ENCODE measurements at regions not wholly inside any gene's neighbourhood (a gene's known extent, or its start where the extent isn't known, plus 50 kb on each side); places are given as distances from the start of the nearest gene placed in this dataset.
"Not testable (repeated sequence)": the region's sequence is repeated elsewhere in the genome, so short reads cannot be mapped to it uniquely, and the experiment has no call there.

- no peak for DNase-seq (ENCODE audit: low spot score)
Measured at GRCh38 chr2:88396209-88396608, 56.3 kb downstream of the FOXI3 start.

- no peak for DNase-seq (ENCODE audit: low spot score)
Measured at GRCh38 chr2:88377641-88377991, 74.9 kb downstream of the FOXI3 start.

GRCh38 chr2:88372042-88372441, 80.5 kb downstream of the FOXI3 start:
- no peak for DNase-seq (ENCODE audit: low spot score)

GRCh38 chr2:88365408-88365807, 87.1 kb downstream of the FOXI3 start:
- DNase-seq (ENCODE audit: low spot score): not testable (repeated sequence)

- DNase-seq (ENCODE audit: low spot score): no peak
Measured at GRCh38 chr2:88355486-88355885, 97.0 kb downstream of the FOXI3 start.

- DNase-seq (ENCODE audit: low spot score): no peak
Measured at GRCh38 chr2:88351249-88351601, 101.3 kb downstream of the FOXI3 start.

DNA sequence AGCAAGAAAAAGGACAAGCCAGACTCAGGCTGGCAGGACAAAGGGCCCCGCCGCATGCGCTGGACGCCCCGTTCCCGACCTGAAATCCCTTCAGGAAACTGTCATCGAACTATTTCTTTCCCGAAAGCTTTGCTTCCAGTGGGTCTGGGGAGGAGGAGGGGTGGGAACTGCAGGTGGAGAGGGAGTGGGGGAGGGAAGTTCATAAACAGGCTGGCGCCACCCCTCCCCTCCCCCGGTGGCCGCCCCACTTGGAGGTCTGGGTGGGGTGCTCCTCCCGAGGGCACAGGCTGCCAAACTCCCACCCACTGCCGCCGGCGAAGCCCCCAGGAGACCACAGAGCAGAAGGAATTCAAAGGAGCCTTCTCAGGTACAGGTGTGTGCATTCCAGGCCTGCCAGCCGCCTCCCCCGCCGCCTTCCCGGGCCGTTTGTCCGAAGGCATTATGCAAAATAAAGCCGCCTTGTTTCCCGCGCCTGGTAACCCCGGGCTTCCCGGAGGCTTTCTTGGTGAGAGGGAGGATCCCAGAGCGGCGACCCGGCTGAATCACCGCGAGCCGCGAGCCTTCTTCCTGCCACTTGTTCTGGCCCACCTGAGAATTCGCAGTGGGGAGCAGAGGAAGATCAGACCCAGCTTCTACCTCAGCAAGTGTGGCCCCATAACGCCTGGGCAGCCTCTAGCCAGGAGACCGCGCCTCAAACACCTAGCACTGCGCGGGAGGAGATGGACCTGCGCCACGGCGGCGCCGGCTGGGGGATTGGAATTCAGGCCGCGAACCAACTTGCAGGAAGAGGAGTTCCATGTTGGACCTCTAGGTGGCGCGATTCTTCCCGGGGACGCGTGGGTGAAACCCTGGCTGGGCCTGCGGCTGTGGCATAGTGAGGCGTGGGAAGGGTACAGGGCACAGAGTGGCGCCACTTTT, 101.9 kb downstream of the FOXI3 start:
- peak; percentile 56 for DNase-seq (ENCODE audit: low spot score)

DNA sequence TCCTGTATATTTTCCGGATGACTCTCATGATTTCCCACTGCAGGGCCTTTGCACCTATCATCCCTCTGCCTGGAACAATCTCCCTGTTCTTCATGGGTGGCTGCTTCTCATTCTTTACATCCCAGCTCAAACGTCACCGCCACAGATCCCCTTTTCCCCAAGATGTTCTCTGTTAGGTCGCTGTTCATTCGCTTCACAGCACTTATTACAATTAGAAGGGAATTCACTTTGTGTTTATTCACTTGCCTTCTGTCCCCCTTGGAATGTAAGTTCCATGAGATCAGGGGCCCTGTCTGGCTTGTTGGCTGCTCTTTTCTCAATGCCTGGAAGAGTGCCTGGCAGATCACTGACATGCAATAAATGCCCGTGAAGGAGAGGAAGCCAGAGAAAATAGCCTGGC, 106.7 kb downstream of the FOXI3 start:
- no peak for DNase-seq (ENCODE audit: low spot score)

DNA sequence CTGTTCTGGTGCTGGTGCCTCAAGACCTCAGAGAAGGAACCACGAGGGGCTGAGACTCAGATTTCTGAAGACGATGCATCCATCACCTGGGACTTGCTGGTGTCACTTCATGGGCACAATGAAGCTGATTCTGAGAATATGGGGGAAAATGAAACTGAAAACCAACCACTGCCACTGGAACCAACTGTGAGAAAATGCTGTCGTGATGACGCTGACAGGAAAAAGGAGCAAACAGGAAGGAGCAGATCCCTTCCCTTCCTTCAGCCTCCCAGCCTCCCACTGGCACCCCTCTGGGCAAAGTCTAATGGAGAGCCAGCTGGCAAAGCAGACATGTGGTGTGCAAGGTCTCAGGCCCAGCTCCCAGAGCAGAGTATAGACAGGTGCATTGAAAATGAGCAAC, 109.7 kb downstream of the FOXI3 start:
- no peak for DNase-seq (ENCODE audit: low spot score)

DNA sequence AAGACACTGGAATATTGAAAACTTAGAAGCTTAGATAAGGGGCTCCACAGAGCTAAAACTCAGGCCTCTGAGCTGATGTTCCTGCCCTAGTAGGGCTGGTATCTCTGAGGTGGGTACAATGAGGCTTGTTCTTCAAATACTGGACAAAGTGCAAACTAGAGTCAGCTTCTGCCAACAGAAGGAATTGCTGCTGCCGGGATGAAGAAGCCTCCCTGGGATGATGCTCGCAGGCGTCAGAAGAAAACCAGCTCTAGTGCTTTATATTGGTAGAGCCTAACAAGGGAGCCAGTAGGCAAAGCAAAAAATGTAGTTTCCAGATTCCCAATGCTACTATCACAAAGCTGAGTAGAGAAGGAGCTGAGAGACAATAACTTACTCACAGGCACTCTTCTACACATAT, 118.1 kb downstream of the FOXI3 start:
- no peak for DNase-seq (ENCODE audit: low spot score)

DNA sequence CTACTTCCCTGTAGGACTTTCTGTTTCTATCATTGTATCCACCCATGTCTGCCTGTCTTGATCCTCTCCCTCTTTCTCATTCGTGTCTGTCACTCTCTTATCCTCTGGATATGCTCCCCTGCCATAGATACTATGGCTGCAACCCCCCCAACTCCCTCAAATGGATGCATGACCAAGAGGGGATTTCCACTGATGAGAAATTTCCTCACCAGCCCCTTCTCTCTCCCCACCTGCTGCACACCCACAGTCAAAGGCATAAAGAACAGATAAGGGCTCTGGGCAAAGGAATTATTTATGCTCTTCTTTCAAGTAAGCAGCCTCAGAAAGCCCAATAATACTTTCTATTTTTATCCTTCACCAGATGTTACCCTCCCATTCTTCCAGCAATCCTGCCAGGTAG, 121.3 kb downstream of the FOXI3 start:
- DNase-seq (ENCODE audit: low spot score): no peak

DNA sequence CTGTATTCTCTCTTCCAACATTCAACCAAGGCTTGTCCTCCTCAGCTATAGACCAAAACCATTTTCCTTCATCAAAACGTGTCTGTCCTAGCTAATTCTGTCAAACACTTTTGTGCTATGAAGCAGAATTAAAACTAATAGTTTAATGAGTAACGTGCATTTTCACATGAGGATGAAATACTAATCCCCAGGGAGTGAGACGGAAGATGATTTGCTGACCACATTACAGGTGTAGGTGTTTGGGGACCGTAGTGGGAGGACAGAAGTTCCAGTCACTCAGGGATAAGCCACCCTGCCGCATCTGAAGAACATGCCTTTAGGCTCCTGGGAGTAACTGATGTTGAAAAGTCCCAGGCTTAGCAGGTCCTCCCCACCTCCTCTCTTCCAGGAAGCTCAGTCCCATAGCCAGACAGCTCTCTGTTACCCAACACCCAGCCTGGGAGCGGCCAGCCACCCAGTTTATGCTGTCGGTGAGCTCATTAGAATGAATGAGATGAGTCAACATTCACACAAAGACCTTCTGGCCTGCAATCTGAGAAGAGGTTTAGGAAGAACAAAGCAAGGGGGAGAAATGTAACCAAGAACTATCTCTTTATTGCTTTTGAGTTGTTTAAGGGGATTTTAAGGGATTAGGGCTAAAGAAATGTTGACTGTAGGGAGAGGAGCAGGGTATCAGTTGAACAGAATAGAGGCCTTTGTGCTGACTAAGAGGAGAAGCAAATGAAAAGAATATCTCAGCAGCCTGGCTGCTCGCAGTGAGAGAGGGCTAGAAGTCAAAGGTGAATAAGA, 122.5 kb downstream of the FOXI3 start:
- DNase-seq (ENCODE audit: low spot score): no peak

- no peak for DNase-seq (ENCODE audit: low spot score)
Measured at GRCh38 chr2:88321449-88322248, 130.8 kb downstream of the FOXI3 start.

- DNase-seq (ENCODE audit: low spot score): no peak
Measured at GRCh38 chr2:88320076-88320773, 132.3 kb downstream of the FOXI3 start.

DNA sequence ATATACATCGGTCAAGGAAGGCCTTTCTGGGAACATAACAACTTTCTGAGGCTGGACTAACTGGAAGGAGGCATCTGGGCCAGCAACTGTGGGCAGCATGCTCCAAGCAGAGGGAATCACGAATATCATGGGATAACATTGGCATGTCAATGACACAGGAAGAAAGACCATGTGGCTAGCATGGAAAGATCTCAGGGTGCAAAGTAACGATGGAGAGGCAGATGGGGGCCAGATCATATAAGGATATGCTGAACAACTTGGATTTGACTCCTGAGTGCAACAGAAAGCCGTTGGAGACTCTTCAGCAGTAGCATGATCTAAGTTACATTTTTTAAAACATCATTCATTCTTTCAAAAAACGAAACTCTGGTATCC, 133.6 kb downstream of the FOXI3 start:
- no peak for DNase-seq (ENCODE audit: low spot score)

- no peak for DNase-seq (ENCODE audit: low spot score)
Measured at GRCh38 chr2:88318071-88318955, 134.2 kb downstream of the FOXI3 start.

DNA sequence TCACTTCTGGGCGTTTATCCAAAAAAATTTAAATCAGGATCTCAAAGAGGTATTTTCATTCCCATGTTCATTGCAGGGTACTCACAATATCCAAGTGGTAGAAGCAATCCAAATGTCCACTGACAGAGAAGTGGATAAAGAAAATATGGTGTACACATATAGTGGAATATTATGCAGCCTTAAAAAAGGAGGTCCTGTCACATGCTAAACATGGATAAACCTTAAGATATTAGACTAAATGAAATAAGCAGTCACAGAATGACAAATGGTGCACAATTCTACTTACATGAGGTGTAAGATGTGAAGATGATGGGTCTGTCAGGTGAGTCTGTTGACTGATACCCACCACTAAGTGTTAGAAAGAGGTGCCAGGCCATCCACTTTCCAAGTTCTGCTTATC, 140.6 kb downstream of the THNSL2 start:
- DNase-seq (ENCODE audit: low spot score): no peak

DNA sequence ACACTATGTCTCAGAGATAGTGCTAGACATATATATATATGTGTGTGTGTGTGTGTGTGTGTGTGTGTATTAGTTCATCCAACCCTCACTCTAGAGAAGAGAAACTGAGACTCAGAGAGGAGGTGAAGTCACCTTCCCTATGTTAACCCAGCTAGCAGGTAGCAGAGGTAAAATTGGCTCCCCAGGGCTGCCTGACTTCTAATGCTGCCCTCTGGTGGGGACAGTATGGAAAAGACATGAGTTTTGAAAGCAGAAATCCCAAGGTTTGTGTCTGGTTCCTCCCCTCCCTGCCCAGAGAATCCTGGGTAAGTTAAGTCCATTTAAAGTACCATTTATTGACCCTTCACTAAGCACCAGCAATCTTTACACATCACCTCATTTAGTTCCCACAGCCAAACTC, 137.7 kb downstream of the THNSL2 start:
- peak; percentile 39 for DNase-seq (ENCODE audit: low spot score)

GRCh38 chr2:88303865-88304264, 133.7 kb downstream of the THNSL2 start:
- no peak for DNase-seq (ENCODE audit: low spot score)

- DNase-seq (ENCODE audit: low spot score): no peak
Measured at GRCh38 chr2:88296247-88296646, 126.1 kb downstream of the THNSL2 start.
